Calu3 (cell line): ENCODE measurements at regions not wholly inside any gene's neighbourhood (a gene's known extent, or its start where the extent isn't known, plus 50 kb on each side); places are given as distances from the start of the nearest gene placed in this dataset.

Source experiments
- BruUV-seq: library from RNA; stranded (reverse); fragments of 400-500 nt; replicated peaks from 2 replicates; lab custom pipeline; 2021; lab: Mats Ljungman, UMichigan
- CTCF ChIA-PET: fragments of 300-600 bp; sonication (Branson Sonifier 250); formaldehyde crosslinking; loops from one replicate; lab custom pipeline; 2022; ENCODE audit warnings: antibody characterized with exemption; lab: Charles Lee
- DNase-seq: peaks from one replicate; pipeline ENCODE4 v3.0.0; 2022
- H3K27ac Mint-ChIP-seq: one replicate; pipeline ENCODE4 v1.8.0; 2022; ENCODE audit warnings: mixed read lengths; ENCODE audit not compliant: unreplicated experiment
- H3K27me3 Mint-ChIP-seq: one replicate; pipeline ENCODE4 v1.8.0; 2022; ENCODE audit warnings: mixed read lengths; ENCODE audit not compliant: unreplicated experiment
- H3K36me3 Mint-ChIP-seq: one replicate; pipeline ENCODE4 v1.8.0; 2022; ENCODE audit warnings: mild to moderate bottlenecking, moderate library complexity, mixed read lengths; ENCODE audit not compliant: insufficient read depth, unreplicated experiment
- H3K4me1 Mint-ChIP-seq: one replicate; pipeline ENCODE4 v1.8.0; 2022; ENCODE audit warnings: mild to moderate bottlenecking, low read depth, mixed read lengths; ENCODE audit not compliant: unreplicated experiment
- H3K4me3 Mint-ChIP-seq: one replicate; pipeline ENCODE4 v1.8.0; 2022; ENCODE audit warnings: mild to moderate bottlenecking, low read depth, moderate library complexity, mixed read lengths; ENCODE audit not compliant: unreplicated experiment
- H3K9me3 Mint-ChIP-seq: one replicate; pipeline ENCODE4 v1.8.0; 2022; ENCODE audit warnings: low read depth, mixed read lengths; ENCODE audit not compliant: unreplicated experiment
- intact Hi-C: fragments of 100-400 bp; cut with micrococcal nuclease; formaldehyde crosslinking; loops from one replicate; pipeline ENCODE4 v1.10.0; 2022; ENCODE audit not compliant: unreplicated experiment
- TF ChIP-seq, protein P1 (sequence below): fragments of 200-600 bp; IDR thresholded peaks from one replicate; pipeline ENCODE4 v1.8.0; 2022; ENCODE audit warnings: antibody characterized with exemption; ENCODE audit not compliant: unreplicated experiment

GRCh38 chr13:86368924-86369323, 569.7 kb upstream of the SLITRK6 start:
- no peak overlapping the region for H3K4me3 Mint-ChIP-seq
- H3K27me3 Mint-ChIP-seq = no peaks in the 10 kb centered on the region
- DNase-seq = no peak
- no peaks in the 10 kb centered on the region for H3K4me1 Mint-ChIP-seq
- H3K36me3 Mint-ChIP-seq = no peaks in the 10 kb centered on the region
- no TSS peak for BruUV-seq
- TF ChIP-seq, protein P1, sequence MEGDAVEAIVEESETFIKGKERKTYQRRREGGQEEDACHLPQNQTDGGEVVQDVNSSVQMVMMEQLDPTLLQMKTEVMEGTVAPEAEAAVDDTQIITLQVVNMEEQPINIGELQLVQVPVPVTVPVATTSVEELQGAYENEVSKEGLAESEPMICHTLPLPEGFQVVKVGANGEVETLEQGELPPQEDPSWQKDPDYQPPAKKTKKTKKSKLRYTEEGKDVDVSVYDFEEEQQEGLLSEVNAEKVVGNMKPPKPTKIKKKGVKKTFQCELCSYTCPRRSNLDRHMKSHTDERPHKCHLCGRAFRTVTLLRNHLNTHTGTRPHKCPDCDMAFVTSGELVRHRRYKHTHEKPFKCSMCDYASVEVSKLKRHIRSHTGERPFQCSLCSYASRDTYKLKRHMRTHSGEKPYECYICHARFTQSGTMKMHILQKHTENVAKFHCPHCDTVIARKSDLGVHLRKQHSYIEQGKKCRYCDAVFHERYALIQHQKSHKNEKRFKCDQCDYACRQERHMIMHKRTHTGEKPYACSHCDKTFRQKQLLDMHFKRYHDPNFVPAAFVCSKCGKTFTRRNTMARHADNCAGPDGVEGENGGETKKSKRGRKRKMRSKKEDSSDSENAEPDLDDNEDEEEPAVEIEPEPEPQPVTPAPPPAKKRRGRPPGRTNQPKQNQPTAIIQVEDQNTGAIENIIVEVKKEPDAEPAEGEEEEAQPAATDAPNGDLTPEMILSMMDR = no peak
- H3K27ac Mint-ChIP-seq = no peak overlapping the region
- intact Hi-C loops = no loop called here
- peaks cover 3% of the 10 kb centered on the region for H3K9me3 Mint-ChIP-seq
- CTCF ChIA-PET = no interaction called here

GRCh38 chr13:86377451-86377850, 578.2 kb upstream of the SLITRK6 start:
- CTCF ChIA-PET = no interaction called here
- BruUV-seq = no TSS peak
- H3K36me3 Mint-ChIP-seq = no peaks in the 10 kb centered on the region
- H3K9me3 Mint-ChIP-seq = no peaks in the 10 kb centered on the region
- intact Hi-C loops = no loop called here
- H3K27ac Mint-ChIP-seq = no peak overlapping the region
- H3K4me3 Mint-ChIP-seq = no peak overlapping the region
- TF ChIP-seq, protein P1 = no peak
- no peaks in the 10 kb centered on the region for H3K27me3 Mint-ChIP-seq
- no peak for DNase-seq
- H3K4me1 Mint-ChIP-seq = no peaks in the 10 kb centered on the region

- no TSS peak for BruUV-seq
- DNase-seq = no peak
- TF ChIP-seq, protein P1 = no peak
- CTCF ChIA-PET = no interaction called here
- H3K27me3 Mint-ChIP-seq = no peaks in the 10 kb centered on the region
- no peak overlapping the region for H3K27ac Mint-ChIP-seq
- H3K4me1 Mint-ChIP-seq = no peaks in the 10 kb centered on the region
- intact Hi-C loops = no loop called here
- no peak overlapping the region for H3K4me3 Mint-ChIP-seq
- H3K36me3 Mint-ChIP-seq = no peaks in the 10 kb centered on the region
- H3K9me3 Mint-ChIP-seq = no peaks in the 10 kb centered on the region
Measured at GRCh38 chr13:86378628-86379027, 579.4 kb upstream of the SLITRK6 start.

GRCh38 chr13:86383151-86383550, 583.9 kb upstream of the SLITRK6 start:
- Mint-ChIP-seq H3K36me3 (no peaks in the 10 kb centered on the region), H3K27me3 (no peaks in the 10 kb centered on the region), H3K4me3 (no peak overlapping the region), H3K4me1 (no peaks in the 10 kb centered on the region), H3K27ac (no peak overlapping the region), H3K9me3 (peaks cover 3% of the 10 kb centered on the region)
- TF ChIP-seq, protein P1 = no peak
- no TSS peak for BruUV-seq
- DNase-seq = no peak
- CTCF ChIA-PET = no interaction called here
- intact Hi-C loops = no loop called here
